ENCODE measurements at regions not wholly inside any gene's neighbourhood (a gene's known extent, or its start where the extent isn't known, plus 50 kb on each side); places are given as distances from the start of the nearest gene placed in this dataset.

DNA sequence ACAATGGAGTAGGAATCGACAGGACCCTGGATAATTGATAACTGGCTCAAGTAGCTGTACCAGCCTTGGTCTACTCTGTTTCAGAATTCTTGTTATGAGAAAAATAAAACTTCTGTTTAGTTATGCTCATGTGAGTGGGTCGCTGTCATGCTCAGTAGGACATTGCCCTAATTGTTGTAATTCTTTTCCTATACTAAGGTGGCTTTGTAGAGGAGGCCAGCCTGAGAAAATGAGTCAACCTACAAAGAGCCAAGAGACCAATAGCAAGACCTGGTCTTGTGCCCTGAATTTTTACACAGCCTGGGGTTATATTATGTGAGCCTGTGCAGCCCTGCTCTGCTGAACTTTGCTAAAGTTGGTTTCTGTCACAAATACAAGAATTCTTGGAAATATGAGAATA is 238.4 kb downstream of the MEIS1 start:
- no peak for DNase-seq (ENCODE audit: low read depth, low spot score)
- Histone ChIP-seq H3K27me3 (ENCODE audit: control insufficient read depth in 2 of 2, insufficient read depth in 2 of 2, low read length in 2 of 2) (no peaks in the 10 kb centered on the region), H3K9me3 (replicated peaks; ENCODE audit: control insufficient read depth, insufficient read depth, low read length) (no peaks in the 10 kb centered on the region), H3K79me2 (ENCODE audit: control insufficient read depth, insufficient read depth, low read length) (no peaks in the 10 kb centered on the region), H3K4me2 (ENCODE audit: insufficient read depth, low read length) (no peak overlapping the region), H3K9me1 (replicated peaks; ENCODE audit: control insufficient read depth, extremely low read depth, insufficient read depth, low read length) (no peaks in the 10 kb centered on the region), H3K9ac (replicated peaks; ENCODE audit: extremely low read depth, insufficient read depth, low read length) (no peak overlapping the region), H3K4me3 (replicated peaks in 1 of 3; ENCODE audit: insufficient read depth in 1 of 3, low read depth in 1 of 3, low read length in 3 of 3) (no peak overlapping the region), H4K20me1 (replicated peaks; ENCODE audit: control insufficient read depth, extremely low read depth, insufficient read depth, low read length) (no peaks in the 10 kb centered on the region), H2AFZ (ENCODE audit: low read depth, low read length) (no peak overlapping the region), H3K27ac (ENCODE audit: insufficient read depth, low read depth, low read length) (no peak overlapping the region), H3K36me3 (ENCODE audit: control insufficient read depth in 2 of 2, extremely low read depth in 1 of 2, insufficient read depth in 2 of 2, low read length in 2 of 2) (no peaks in the 10 kb centered on the region), H3K4me1 (ENCODE audit: control insufficient read depth, extremely low read depth, insufficient read depth, low read length) (no peaks in the 10 kb centered on the region)
- ChIA-PET CTCF (no interaction called here), POLR2A (no interaction called here)
- FAIRE-seq = no peak
- BruUV-seq (replicated peaks) = no TSS peak
- TF ChIP-seq, protein P1, sequence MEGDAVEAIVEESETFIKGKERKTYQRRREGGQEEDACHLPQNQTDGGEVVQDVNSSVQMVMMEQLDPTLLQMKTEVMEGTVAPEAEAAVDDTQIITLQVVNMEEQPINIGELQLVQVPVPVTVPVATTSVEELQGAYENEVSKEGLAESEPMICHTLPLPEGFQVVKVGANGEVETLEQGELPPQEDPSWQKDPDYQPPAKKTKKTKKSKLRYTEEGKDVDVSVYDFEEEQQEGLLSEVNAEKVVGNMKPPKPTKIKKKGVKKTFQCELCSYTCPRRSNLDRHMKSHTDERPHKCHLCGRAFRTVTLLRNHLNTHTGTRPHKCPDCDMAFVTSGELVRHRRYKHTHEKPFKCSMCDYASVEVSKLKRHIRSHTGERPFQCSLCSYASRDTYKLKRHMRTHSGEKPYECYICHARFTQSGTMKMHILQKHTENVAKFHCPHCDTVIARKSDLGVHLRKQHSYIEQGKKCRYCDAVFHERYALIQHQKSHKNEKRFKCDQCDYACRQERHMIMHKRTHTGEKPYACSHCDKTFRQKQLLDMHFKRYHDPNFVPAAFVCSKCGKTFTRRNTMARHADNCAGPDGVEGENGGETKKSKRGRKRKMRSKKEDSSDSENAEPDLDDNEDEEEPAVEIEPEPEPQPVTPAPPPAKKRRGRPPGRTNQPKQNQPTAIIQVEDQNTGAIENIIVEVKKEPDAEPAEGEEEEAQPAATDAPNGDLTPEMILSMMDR (IDR thresholded peaks at IDR 0.05; ENCODE audit: extremely low read depth in 1 of 2, insufficient read depth in 1 of 2, low read depth in 1 of 2, low read length in 2 of 2) = no peak
- TF ChIP-seq FOS (IDR thresholded peaks at IDR 0.05; ENCODE audit: borderline replicate concordance, insufficient read depth, low read length) = no peak
- no peak for TF ChIP-seq JUN (IDR thresholded peaks at IDR 0.05; ENCODE audit: borderline replicate concordance, insufficient read depth, insufficient read length, low read depth)
- no peak for TF ChIP-seq GATA2 (IDR thresholded peaks at IDR 0.05; ENCODE audit: insufficient read depth, insufficient read length, low read depth, low read length)
- TF ChIP-seq POLR2AphosphoS5 (IDR thresholded peaks at IDR 0.05; ENCODE audit: insufficient read depth, low read depth, low read length) = no peak
- TF ChIP-seq POLR2A (IDR thresholded peaks at IDR 0.05; ENCODE audit: low read depth, low read length) = no peak
- TF ChIP-seq, protein P2, sequence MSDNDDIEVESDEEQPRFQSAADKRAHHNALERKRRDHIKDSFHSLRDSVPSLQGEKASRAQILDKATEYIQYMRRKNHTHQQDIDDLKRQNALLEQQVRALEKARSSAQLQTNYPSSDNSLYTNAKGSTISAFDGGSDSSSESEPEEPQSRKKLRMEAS (IDR thresholded peaks at IDR 0.05; ENCODE audit: insufficient read depth, insufficient read length) = no peak
- TF ChIP-seq EZH2 (IDR thresholded peaks at IDR 0.05; ENCODE audit: borderline replicate concordance, low read depth, low read length, severe bottlenecking) = no peak
- TF ChIP-seq MYC (IDR thresholded peaks at IDR 0.05; ENCODE audit: low read depth, low read length) = no peak
- dilution Hi-C loops (cut with MboI; ENCODE audit: extremely low pct_ligation_motif_present, low sequenced_read_pairs) (no loop called here), intact Hi-C loops (cut with micrococcal nuclease) (no loop called here)

Data from endothelial cell of umbilical vein (primary cell).